GM13976 (cell line): ENCODE measurements at regions not wholly inside any gene's neighbourhood (a gene's known extent, or its start where the extent isn't known, plus 50 kb on each side); places are given as distances from the start of the nearest gene placed in this dataset.

Experiments
- DNase-seq: peaks from one replicate; pipeline ENCODE4 v3.0.0; 2012; ENCODE audit warnings: low spot score
- CTCF ChIP-seq: IDR thresholded peaks from 2 replicates; pipeline ENCODE4 v1.5.1; 2012; ENCODE audit warnings: borderline replicate concordance, mild to moderate bottlenecking; ENCODE audit not compliant: insufficient read depth; ENCODE audit errors: extremely low read depth, missing control alignments, control extremely low read depth
- in situ Hi-C: fragments of 300-500 bp; cut with MboI; formaldehyde crosslinking; loops from one replicate; pipeline ENCODE4 v1.12.0; 2022; ENCODE audit warnings: low sequenced_read_pairs, mixed read lengths, inconsistent platforms; ENCODE audit not compliant: unreplicated experiment

GRCh38 chr3:178075344-178075743, 460.9 kb upstream of the KCNMB2 start:
- no peak for TF ChIP-seq CTCF
- DNase-seq = no peak
- in situ Hi-C loops = no loop called here

GRCh38 chr3:178078953-178079352, 457.3 kb upstream of the KCNMB2 start:
- in situ Hi-C loops = no loop called here
- no peak for TF ChIP-seq CTCF
- no peak for DNase-seq

GRCh38 chr3:178079966-178080365, 456.3 kb upstream of the KCNMB2 start:
- TF ChIP-seq CTCF = no peak
- no peak for DNase-seq
- in situ Hi-C loops = no loop called here

- in situ Hi-C loops = no loop called here
- TF ChIP-seq CTCF = no peak
- DNase-seq = no peak
Observed at GRCh38 chr3:178082326-178082906, 453.8 kb upstream of the KCNMB2 start.

- DNase-seq = no peak
- TF ChIP-seq CTCF = no peak
- in situ Hi-C loops = no loop called here
Observed at GRCh38 chr3:178083906-178084866, 452.1 kb upstream of the KCNMB2 start.

GRCh38 chr3:178084938-178085816, 451.1 kb upstream of the KCNMB2 start:
- TF ChIP-seq CTCF = no peak
- in situ Hi-C loops = no loop called here
- no peak for DNase-seq
